22Rv1 (cell line): ENCODE measurements at regions not wholly inside any gene's neighbourhood (a gene's known extent, or its start where the extent isn't known, plus 50 kb on each side); places are given as distances from the start of the nearest gene placed in this dataset.
"Not testable (repeated sequence)": the region's sequence is repeated elsewhere in the genome, so short reads cannot be mapped to it uniquely, and the experiment has no call there.

ENCODE experiments used
- CTCF ChIP-seq: fragments of 450-650 bp; IDR thresholded peaks from 2 replicates; pipeline ENCODE4 v1.5.1; 2017; ENCODE audit warnings: mild to moderate bottlenecking
- ZFX ChIP-seq: fragments of 450-650 bp; IDR thresholded peaks from 2 replicates; pipeline ENCODE4 v1.6.1; 2017; ENCODE audit warnings: antibody characterized with exemption, borderline replicate concordance

DNA sequence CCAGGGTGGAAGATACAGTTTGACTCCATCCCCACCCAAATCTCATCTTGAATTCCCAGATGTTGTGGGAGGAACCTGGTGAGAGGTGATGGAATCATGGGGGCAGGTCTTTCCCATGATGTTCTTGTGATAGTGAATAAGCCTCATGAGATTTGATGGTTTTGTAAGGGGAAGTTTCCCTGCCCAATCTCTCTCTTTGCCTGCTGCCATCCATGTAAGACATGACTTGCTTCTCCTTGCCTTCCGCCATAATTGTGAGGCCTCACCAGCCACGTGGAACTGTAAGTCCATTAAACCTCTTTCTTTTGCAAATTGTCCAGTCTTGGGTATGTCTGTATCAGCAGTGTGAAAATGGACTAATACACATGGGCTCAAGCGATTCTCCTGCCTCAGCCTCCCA, 59.4 kb upstream of the LHX5 start:
- TF ChIP-seq CTCF, ZFX: not testable (repeated sequence)
